ENCODE measurements at regions not wholly inside any gene's neighbourhood (a gene's known extent, or its start where the extent isn't known, plus 50 kb on each side); places are given as distances from the start of the nearest gene placed in this dataset.
A peak's percentile ranks its signal among the peaks of the same experiment; 100 is the strongest.

DNA sequence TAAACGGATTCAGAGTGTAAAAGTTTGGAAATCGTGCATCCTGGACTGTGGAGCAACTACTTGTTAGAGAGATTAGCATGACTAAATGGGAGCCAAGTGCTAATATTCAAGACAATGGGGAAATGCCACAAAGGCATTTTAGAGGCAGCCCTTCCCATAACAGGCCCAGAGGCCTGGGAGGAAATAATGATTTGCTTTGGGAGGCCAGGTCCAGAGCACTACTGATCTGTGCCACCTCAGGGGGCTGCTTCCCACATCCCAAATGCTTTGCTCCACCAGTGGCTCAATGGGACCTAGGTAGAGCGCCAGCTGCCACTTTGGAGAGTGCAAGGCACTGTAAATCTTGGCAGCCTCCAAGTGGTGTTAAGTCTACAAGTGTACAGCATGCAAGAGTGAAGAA is 91.9 kb upstream of the HSF2 start:
- DNase-seq, result no peak

DNA sequence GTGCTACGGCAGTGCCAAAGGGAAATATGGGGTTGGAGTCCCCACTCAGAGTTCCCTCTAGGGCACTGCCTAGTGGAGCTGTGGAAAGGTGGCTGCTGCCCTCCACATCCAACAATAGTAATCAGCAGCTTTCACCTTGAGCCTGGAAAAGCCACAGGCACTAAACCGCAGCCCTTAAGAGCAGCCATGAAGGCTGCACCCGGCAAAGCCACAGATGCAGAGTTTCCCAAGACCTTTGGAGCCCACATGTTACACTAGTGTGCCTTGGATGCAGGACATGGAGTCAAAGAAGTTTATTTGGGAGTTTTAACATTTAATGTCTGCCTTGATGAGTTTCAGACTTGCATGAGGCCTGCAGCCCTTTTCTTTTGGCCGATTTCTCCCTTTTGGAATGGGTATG is 91.4 kb upstream of the HSF2 start:
- DNase-seq, result no peak

DNA sequence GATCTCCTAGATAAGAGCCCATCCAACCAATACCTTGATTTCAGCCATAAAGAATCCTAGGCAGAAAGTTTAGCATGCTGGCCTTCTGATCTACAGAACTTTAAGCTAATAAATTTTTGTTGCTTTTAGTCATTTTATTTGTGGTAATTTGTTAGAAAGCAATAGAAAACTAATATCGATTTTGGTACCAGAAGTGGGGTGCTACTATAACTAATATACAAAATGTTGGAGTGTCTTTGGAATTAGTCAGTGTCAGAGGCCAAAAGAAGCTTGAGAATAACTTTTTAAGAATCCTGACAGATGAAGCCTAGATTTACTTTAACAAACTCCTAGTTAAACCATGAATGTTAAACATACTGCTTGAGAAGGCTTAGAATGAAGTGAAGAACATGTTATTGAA is 83.6 kb upstream of the HSF2 start:
- DNase-seq, result no peak

- peak; percentile 61 for DNase-seq
Measured at GRCh38 chr6:122322824-122323223, 76.6 kb upstream of the HSF2 start.

GRCh38 chr6:122323361-122323760 is 76.1 kb upstream of the HSF2 start:
- DNase-seq, result no peak

GRCh38 chr6:122330315-122330714 is 69.1 kb upstream of the HSF2 start:
- DNase-seq, result no peak

DNA sequence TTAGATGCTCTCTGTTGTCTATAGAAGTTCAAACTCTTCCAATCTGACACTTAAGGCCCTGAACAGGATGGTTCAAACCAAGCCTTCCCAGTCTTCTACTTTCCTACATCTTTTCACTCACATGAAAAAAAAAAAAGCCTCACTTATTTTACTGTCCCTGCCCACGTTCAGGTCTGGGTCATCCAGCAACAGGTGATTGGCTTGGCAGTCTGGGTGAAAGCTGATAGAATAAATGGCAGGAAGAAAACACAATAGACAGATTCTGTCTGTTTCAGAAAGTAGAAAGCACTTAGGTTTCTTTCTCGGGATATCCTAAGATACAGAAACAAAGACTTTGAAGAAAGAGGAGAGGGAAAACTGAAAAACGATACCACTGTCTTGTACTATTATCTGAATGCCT is 61.8 kb upstream of the HSF2 start:
- no peak for DNase-seq

DNA sequence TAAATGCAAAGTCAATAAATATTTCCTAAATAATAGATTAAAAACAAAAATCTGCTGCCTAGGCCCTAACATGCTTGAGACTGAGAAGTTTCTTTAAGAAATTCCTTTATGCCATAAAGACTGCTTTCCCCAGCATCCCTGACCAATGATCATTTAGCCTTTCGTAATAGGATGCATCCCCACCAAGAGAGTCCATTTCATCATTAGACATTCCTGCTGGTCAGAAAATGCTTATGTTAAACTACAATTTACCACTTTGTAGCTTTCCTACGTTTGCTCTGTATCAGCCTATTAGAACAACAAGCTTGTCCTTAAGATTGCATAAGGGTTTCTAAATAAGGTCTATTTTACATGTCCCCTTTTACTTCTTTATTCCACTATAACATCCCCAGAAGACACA is 59.8 kb upstream of the HSF2 start:
- peak; percentile 3 for DNase-seq

- no peak for DNase-seq
Measured at GRCh38 chr6:122347280-122347679, 52.2 kb upstream of the HSF2 start.

- DNase-seq, result no peak
Measured at GRCh38 chr6:122347751-122348150, 51.7 kb upstream of the HSF2 start.
